Skeletal muscle satellite cell (primary cell): ENCODE measurements at regions not wholly inside any gene's neighbourhood (a gene's known extent, or its start where the extent isn't known, plus 50 kb on each side); places are given as distances from the start of the nearest gene placed in this dataset.
A peak's percentile ranks its signal among the peaks of the same experiment; 100 is the strongest.

Source experiments
- H3K27me3 ChIP-seq: 2 replicates; pipeline ENCODE4 v1.7.0; 2013; ENCODE audit warnings: low read length; ENCODE audit not compliant: control insufficient read depth, insufficient read depth
- H3K36me3 ChIP-seq: 2 replicates; pipeline ENCODE4 v1.7.0; 2013; ENCODE audit warnings: mild to moderate bottlenecking, control low read depth, low read length; ENCODE audit not compliant: insufficient read depth
- H3K4me1 ChIP-seq: 2 replicates; pipeline ENCODE4 v1.7.0; 2013; ENCODE audit warnings: low read length; ENCODE audit not compliant: control insufficient read depth, insufficient read depth
- H3K4me2 ChIP-seq: 2 replicates; pipeline ENCODE4 v1.7.0; 2013; ENCODE audit warnings: mild to moderate bottlenecking, low read length
- H3K4me3 ChIP-seq: 2 replicates; pipeline ENCODE4 v1.7.0; 2013; ENCODE audit warnings: low read length
- H3K9ac ChIP-seq: 2 replicates; pipeline ENCODE4 v1.7.0; 2013; ENCODE audit warnings: mild to moderate bottlenecking, low read depth, low read length, moderate library complexity
- H3K9me3 ChIP-seq: replicated peaks from 2 replicates; pipeline ENCODE4 v1.7.0; 2013; ENCODE audit warnings: mild to moderate bottlenecking, control low read depth, low read length

- Histone ChIP-seq H3K27me3 (no peaks in the 10 kb centered on the region), H3K4me1 (peaks cover 38% of the 10 kb centered on the region), H3K4me3 (no peak overlapping the region), H3K9ac (no peak overlapping the region), H3K36me3 (no peaks in the 10 kb centered on the region), H3K4me2 (peak overlapping the region; percentile 33), H3K9me3 (no peaks in the 10 kb centered on the region)
Measured at GRCh38 chr15:62570405-62570783, 405.3 kb upstream of the C2CD4B start.

- peaks cover 31% of the 10 kb centered on the region for H3K4me1 ChIP-seq
- H3K36me3 ChIP-seq = no peaks in the 10 kb centered on the region
- no peaks in the 10 kb centered on the region for H3K9me3 ChIP-seq
Measured at GRCh38 chr15:62571072-62571471, 406.0 kb upstream of the C2CD4B start.

GRCh38 chr15:62572797-62573196 is 407.7 kb upstream of the C2CD4B start:
- H3K27me3 ChIP-seq = no peaks in the 10 kb centered on the region
- no peak overlapping the region for H3K9ac ChIP-seq
- H3K4me1 ChIP-seq = peaks cover 28% of the 10 kb centered on the region
- no peaks in the 10 kb centered on the region for H3K9me3 ChIP-seq
- no peaks in the 10 kb centered on the region for H3K36me3 ChIP-seq
- no peak overlapping the region for H3K4me3 ChIP-seq
- H3K4me2 ChIP-seq = no peak overlapping the region

More at GRCh38 chr15:62571072-62571471, 406.0 kb upstream of the C2CD4B start:
- no peak overlapping the region for H3K4me2 ChIP-seq
- H3K9ac ChIP-seq = no peak overlapping the region
- no peak overlapping the region for H3K4me3 ChIP-seq
- H3K27me3 ChIP-seq = no peaks in the 10 kb centered on the region

- no peak overlapping the region for H3K9ac ChIP-seq
- no peak overlapping the region for H3K4me3 ChIP-seq
- H3K4me2 ChIP-seq = no peak overlapping the region
- no peaks in the 10 kb centered on the region for H3K27me3 ChIP-seq
- H3K4me1 ChIP-seq = peaks cover 28% of the 10 kb centered on the region
- H3K9me3 ChIP-seq = no peaks in the 10 kb centered on the region
- H3K36me3 ChIP-seq = no peaks in the 10 kb centered on the region
Measured at GRCh38 chr15:62573876-62574275, 408.8 kb upstream of the C2CD4B start.

DNA sequence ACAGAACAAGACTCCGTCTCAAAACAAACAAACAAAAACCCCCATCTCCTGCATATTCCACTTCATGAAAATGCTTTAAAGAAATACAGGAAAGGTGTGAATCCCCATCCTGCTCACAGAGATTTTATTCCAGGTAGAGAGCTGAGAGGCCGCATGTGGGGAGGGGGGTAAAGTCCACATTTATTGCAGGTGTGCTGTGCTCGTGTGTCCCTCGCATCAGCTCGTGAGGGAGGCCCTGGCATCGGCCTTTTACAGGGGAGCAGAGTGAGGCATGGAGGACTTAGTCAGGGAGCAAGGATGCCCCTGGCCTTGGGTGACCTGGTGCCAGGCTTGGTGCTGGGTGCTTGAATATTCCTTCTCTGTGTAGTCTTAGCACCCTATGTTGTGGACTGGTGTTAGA is 413.5 kb upstream of the C2CD4B start:
- H3K4me2 ChIP-seq = no peak overlapping the region

DNA sequence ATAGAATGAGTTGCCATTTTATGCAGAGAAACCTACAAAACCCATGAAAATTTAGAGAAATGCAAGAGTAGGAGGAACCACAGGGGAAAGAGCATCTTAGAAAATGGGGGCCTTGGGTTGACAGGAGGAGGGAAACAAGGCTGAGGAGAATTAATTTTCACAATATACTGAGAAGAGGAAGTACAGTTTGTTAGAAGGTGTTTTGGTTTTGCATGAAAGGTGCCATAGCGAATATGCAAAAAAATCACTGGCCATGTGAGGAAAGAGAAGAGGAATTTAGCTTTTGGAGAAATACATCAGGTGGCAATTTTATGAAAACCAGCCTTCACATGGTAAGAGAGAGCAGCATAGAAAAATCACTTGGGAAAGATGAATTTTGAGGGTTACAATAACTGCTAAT is 413.9 kb upstream of the C2CD4B start:
- no peak overlapping the region for H3K9ac ChIP-seq
- H3K4me1 ChIP-seq = peaks cover 8% of the 10 kb centered on the region
- no peaks in the 10 kb centered on the region for H3K36me3 ChIP-seq
- H3K27me3 ChIP-seq = no peaks in the 10 kb centered on the region
- no peaks in the 10 kb centered on the region for H3K9me3 ChIP-seq
- no peak overlapping the region for H3K4me3 ChIP-seq
- H3K4me2 ChIP-seq = no peak overlapping the region

More for the DNA sequence above, 413.5 kb upstream of the C2CD4B start:
- H3K36me3 ChIP-seq = no peaks in the 10 kb centered on the region
- peaks cover 8% of the 10 kb centered on the region for H3K4me1 ChIP-seq
- no peaks in the 10 kb centered on the region for H3K9me3 ChIP-seq
- no peak overlapping the region for H3K9ac ChIP-seq
- H3K4me3 ChIP-seq = no peak overlapping the region
- H3K27me3 ChIP-seq = no peaks in the 10 kb centered on the region

- H3K4me2 ChIP-seq = no peak overlapping the region
- H3K9me3 ChIP-seq = no peaks in the 10 kb centered on the region
- peaks cover 3% of the 10 kb centered on the region for H3K4me1 ChIP-seq
- no peak overlapping the region for H3K4me3 ChIP-seq
- H3K36me3 ChIP-seq = no peaks in the 10 kb centered on the region
- no peak overlapping the region for H3K9ac ChIP-seq
- no peaks in the 10 kb centered on the region for H3K27me3 ChIP-seq
Measured at GRCh38 chr15:62579842-62580241, 414.8 kb upstream of the C2CD4B start.

GRCh38 chr15:62582580-62582979 is 417.5 kb upstream of the C2CD4B start:
- H3K4me1 ChIP-seq = no peaks in the 10 kb centered on the region
- H3K4me2 ChIP-seq = no peak overlapping the region
- H3K4me3 ChIP-seq = no peak overlapping the region
- H3K27me3 ChIP-seq = no peaks in the 10 kb centered on the region
- H3K36me3 ChIP-seq = no peaks in the 10 kb centered on the region
- H3K9ac ChIP-seq = no peak overlapping the region
- no peaks in the 10 kb centered on the region for H3K9me3 ChIP-seq

GRCh38 chr15:62584301-62585235 is 419.5 kb upstream of the C2CD4B start:
- no peak overlapping the region for H3K9ac ChIP-seq
- no peak overlapping the region for H3K4me2 ChIP-seq
- no peaks in the 10 kb centered on the region for H3K27me3 ChIP-seq
- no peaks in the 10 kb centered on the region for H3K9me3 ChIP-seq
- no peak overlapping the region for H3K4me3 ChIP-seq
- peaks cover 3% of the 10 kb centered on the region for H3K4me1 ChIP-seq
- H3K36me3 ChIP-seq = no peaks in the 10 kb centered on the region

DNA sequence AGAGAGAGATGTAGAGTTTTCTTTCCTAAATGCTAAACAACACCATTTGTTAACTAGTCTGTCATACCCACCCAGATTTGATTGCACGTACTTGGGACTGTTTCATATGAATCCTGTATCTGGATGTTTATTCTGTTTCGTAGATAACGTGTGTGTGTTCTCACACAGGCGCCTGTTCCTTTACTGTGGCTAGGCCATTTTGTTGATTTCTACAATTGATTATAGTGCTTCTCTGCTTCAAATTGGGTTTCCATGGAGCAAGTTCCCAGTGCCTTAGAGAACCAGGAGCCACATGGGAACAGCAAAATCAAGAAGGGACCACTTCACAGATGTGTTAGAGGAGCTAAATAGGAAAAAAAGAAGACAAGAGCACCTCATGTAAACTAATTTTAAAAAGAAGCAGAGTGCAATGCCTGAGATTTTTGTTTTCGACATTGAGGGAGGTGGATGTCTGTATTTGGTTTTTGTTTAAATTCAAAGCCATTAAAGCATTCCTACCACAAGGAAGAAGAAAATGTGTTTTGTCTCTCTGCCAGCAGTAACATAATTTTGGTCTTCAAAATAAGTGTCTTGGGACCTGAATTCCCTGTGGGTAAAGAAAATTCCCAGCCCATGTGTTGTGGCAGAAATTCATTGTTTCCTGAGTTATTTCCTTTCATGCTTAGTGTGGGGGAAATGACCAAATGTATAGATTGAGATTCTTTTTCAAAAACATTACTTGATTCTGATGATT is 424.0 kb upstream of the C2CD4B start:
- no peak overlapping the region for H3K4me2 ChIP-seq
- H3K36me3 ChIP-seq = no peaks in the 10 kb centered on the region
- H3K27me3 ChIP-seq = no peaks in the 10 kb centered on the region
- peaks cover 19% of the 10 kb centered on the region for H3K4me1 ChIP-seq
- H3K4me3 ChIP-seq = no peak overlapping the region
- no peak overlapping the region for H3K9ac ChIP-seq
- H3K9me3 ChIP-seq = no peaks in the 10 kb centered on the region

- Histone ChIP-seq H3K27me3 (peaks cover 3% of the 10 kb centered on the region), H3K4me3 (no peak overlapping the region), H3K4me1 (peaks cover 20% of the 10 kb centered on the region), H3K9me3 (no peaks in the 10 kb centered on the region), H3K4me2 (no peak overlapping the region), H3K9ac (no peak overlapping the region), H3K36me3 (no peaks in the 10 kb centered on the region)
Measured at GRCh38 chr15:62591842-62592838, 427.1 kb upstream of the C2CD4B start.
